Kidney (tissue), 13 donors: ENCODE measurements at regions not wholly inside any gene's neighbourhood (a gene's known extent, or its start where the extent isn't known, plus 50 kb on each side); places are given as distances from the start of the nearest gene placed in this dataset.

ENCODE experiments used
- DNase-seq, 5 donors: peaks; one replicate each; pipeline ENCODE4 v3.0.0-alpha.2; 2013 to 2020
- FAIRE-seq: peaks from 2 replicates; lab custom pipeline; 2012; peaks lifted over from hg19 to GRCh38; lab: Jason Lieb, UNC
- H3K27ac ChIP-seq, 2 donors: one replicate each; pipeline ENCODE4 v1.7.0; 2013; ENCODE audit warnings: low read depth in 2 of 2, low read length in 2 of 2, inconsistent platforms in 1 of 2
- H3K27me3 ChIP-seq: one replicate; pipeline ENCODE4 v1.7.1; 2013; ENCODE audit warnings: low read length, inconsistent platforms; ENCODE audit not compliant: control insufficient read depth, insufficient read depth
- H3K36me3 ChIP-seq, 3 donors: one replicate each; pipeline versions ENCODE4 v1.7.0 to v1.7.1; 2013; ENCODE audit warnings: low read length in 3 of 3, control low read depth in 1 of 3, inconsistent platforms in 1 of 3; ENCODE audit not compliant: insufficient read depth in 3 of 3, control insufficient read depth in 2 of 3
- H3K4me1 ChIP-seq, 3 donors: one replicate each; pipeline versions ENCODE4 v1.7.0 to v1.7.1; 2013; ENCODE audit warnings: low read length in 3 of 3, inconsistent platforms in 1 of 3, low read depth in 1 of 3; ENCODE audit not compliant: control insufficient read depth in 2 of 3, insufficient read depth in 2 of 3
- H3K4me3 ChIP-seq, 3 donors: one replicate each; pipeline versions ENCODE4 v1.7.0 to v1.8.1; 2013; ENCODE audit warnings: low read length in 3 of 3, control low read depth in 1 of 3, inconsistent platforms in 1 of 3
- H3K9ac ChIP-seq, 3 donors: one replicate each; pipeline versions ENCODE4 v1.7.0 to v1.7.1; 2013; ENCODE audit warnings: low read length in 3 of 3, control low read depth in 1 of 3, inconsistent platforms in 1 of 3
- H3K9me3 ChIP-seq, 3 donors: one replicate each; pipeline versions ENCODE4 v1.7.0 to v1.7.1; 2013; ENCODE audit warnings: low read length in 3 of 3, control low read depth in 1 of 3, inconsistent platforms in 1 of 3; ENCODE audit not compliant: control insufficient read depth in 2 of 3, insufficient read depth in 1 of 3
- CTCF ChIP-seq: IDR thresholded peaks from 3 replicates; pipeline ENCODE4 v1.5.1; 2012; ENCODE audit warnings: mild to moderate bottlenecking, moderate library complexity, borderline replicate concordance; ENCODE audit not compliant: insufficient read depth; ENCODE audit errors: extremely low read depth
- intact Hi-C: fragments of 100-400 bp; cut with DNase I; formaldehyde crosslinking; loops from one replicate; pipeline ENCODE4 v1.11.1; 2022
- donor health status: control.
- donor health status: control.
- donor health status: control.
- donor health status: control.
- donor health status: control.
- donor health status: DM: yes; HTN: yes; CAD: no.
- donor health status: Normal renal cell carcinoma (clear cell type).

- FAIRE-seq: no peak
- TF ChIP-seq CTCF: no peak
- H3K9ac ChIP-seq: no peak overlapping the region
- intact Hi-C loops: no loop called here
- H3K27me3 ChIP-seq: no peaks in the 10 kb centered on the region
- no peak for DNase-seq
- no peaks in the 10 kb centered on the region for H3K36me3 ChIP-seq
- H3K27ac ChIP-seq: no peak overlapping the region
- no peaks in the 10 kb centered on the region for H3K4me1 ChIP-seq
- no peaks in the 10 kb centered on the region for H3K9me3 ChIP-seq
- H3K4me3 ChIP-seq: no peak overlapping the region
Measured at GRCh38 chr18:34042423-34043146, 182.1 kb downstream of the NOL4 start.

- no peak for FAIRE-seq
- H3K27ac ChIP-seq: no peak overlapping the region
- H3K9me3 ChIP-seq: no peaks in the 10 kb centered on the region
- H3K9ac ChIP-seq: no peak overlapping the region
- H3K4me1 ChIP-seq: no peaks in the 10 kb centered on the region
- no peaks in the 10 kb centered on the region for H3K36me3 ChIP-seq
- no peak for TF ChIP-seq CTCF
- no peaks in the 10 kb centered on the region for H3K27me3 ChIP-seq
- peak overlapping the region in 2 of 3 donors; percentile 9 to 48 for H3K4me3 ChIP-seq
- no peak for DNase-seq
- intact Hi-C loops: no loop called here
Measured at GRCh38 chr18:34039611-34040010, 185.1 kb downstream of the NOL4 start.

GRCh38 chr18:34039201-34039600 lies 185.5 kb downstream of the NOL4 start:
- no peak overlapping the region for H3K27ac ChIP-seq
- H3K27me3 ChIP-seq: no peaks in the 10 kb centered on the region
- intact Hi-C loops: no loop called here
- H3K36me3 ChIP-seq: no peaks in the 10 kb centered on the region
- H3K4me3 ChIP-seq: peak overlapping the region in 2 of 3 donors; percentile 9 to 48
- H3K4me1 ChIP-seq: no peaks in the 10 kb centered on the region
- no peak for DNase-seq
- no peak for TF ChIP-seq CTCF
- no peak overlapping the region for H3K9ac ChIP-seq
- H3K9me3 ChIP-seq: no peaks in the 10 kb centered on the region
- FAIRE-seq: no peak

- Histone ChIP-seq H3K27me3 (no peaks in the 10 kb centered on the region), H3K4me3 (no peak overlapping the region), H3K27ac (no peak overlapping the region), H3K9me3 (no peaks in the 10 kb centered on the region), H3K36me3 (no peaks in the 10 kb centered on the region), H3K9ac (no peak overlapping the region), H3K4me1 (no peaks in the 10 kb centered on the region)
- TF ChIP-seq CTCF: no peak
- no peak for DNase-seq
- intact Hi-C loops: no loop called here
- FAIRE-seq: no peak
Measured at GRCh38 chr18:34038086-34038485, 186.6 kb downstream of the NOL4 start.
